OCI-M2 (cell line): ENCODE measurements at regions not wholly inside any gene's neighbourhood (a gene's known extent, or its start where the extent isn't known, plus 50 kb on each side); places are given as distances from the start of the nearest gene placed in this dataset.
"Not testable (repeated sequence)": the region's sequence is repeated elsewhere in the genome, so short reads cannot be mapped to it uniquely, and the experiment has no call there.

ENCODE experiments used
- DNase-seq: peaks from one replicate; lab custom pipeline; 2025; ENCODE audit not compliant: unreplicated experiment; lab: John Stamatoyannopoulos, UW

GRCh38 chrX:67213686-67214085 is 330.1 kb upstream of the AR start:
- DNase-seq = not testable (repeated sequence)

- DNase-seq = peak; percentile 39
Measured at GRCh38 chrX:67207912-67208311, 335.9 kb upstream of the AR start.

- no peak for DNase-seq
Measured at GRCh38 chrX:67159437-67159836, 384.4 kb upstream of the AR start.

GRCh38 chrX:67114635-67115034 is 429.2 kb upstream of the AR start:
- no peak for DNase-seq

- no peak for DNase-seq
Measured at GRCh38 chrX:67105758-67106116, 438.1 kb upstream of the AR start.

GRCh38 chrX:67104982-67105757 is 438.7 kb upstream of the AR start:
- no peak for DNase-seq

- no peak for DNase-seq
Measured at GRCh38 chrX:67100031-67100884, 443.6 kb upstream of the AR start.

GRCh38 chrX:67094061-67094460 is 449.8 kb upstream of the AR start:
- no peak for DNase-seq

GRCh38 chrX:67050760-67051159 is 411.9 kb upstream of the EDA2R start:
- DNase-seq = no peak

- DNase-seq = no peak
Measured at GRCh38 chrX:67044866-67045265, 406.0 kb upstream of the EDA2R start.

- DNase-seq = no peak
Measured at GRCh38 chrX:67044029-67044653, 405.3 kb upstream of the EDA2R start.

GRCh38 chrX:67004451-67004850 is 365.6 kb upstream of the EDA2R start:
- DNase-seq = no peak

- DNase-seq = no peak
Measured at GRCh38 chrX:66994729-66995128, 355.9 kb upstream of the EDA2R start.

GRCh38 chrX:66992077-66992476 is 353.2 kb upstream of the EDA2R start:
- DNase-seq = not testable (repeated sequence)

GRCh38 chrX:66988331-66988730 is 349.5 kb upstream of the EDA2R start:
- no peak for DNase-seq

- DNase-seq = no peak
Measured at GRCh38 chrX:66961665-66962064, 322.8 kb upstream of the EDA2R start.

GRCh38 chrX:66931713-66932112 is 292.8 kb upstream of the EDA2R start:
- DNase-seq = no peak

- DNase-seq = not testable (repeated sequence)
Measured at GRCh38 chrX:66930516-66930915, 291.6 kb upstream of the EDA2R start.

GRCh38 chrX:66920296-66920695 is 281.4 kb upstream of the EDA2R start:
- DNase-seq = no peak

GRCh38 chrX:66919280-66919832 is 280.5 kb upstream of the EDA2R start:
- no peak for DNase-seq

- DNase-seq = no peak
Measured at GRCh38 chrX:66918511-66918910, 279.6 kb upstream of the EDA2R start.

GRCh38 chrX:66915893-66916292 is 277.0 kb upstream of the EDA2R start:
- DNase-seq = no peak
